Glutamatergic neuron (in vitro differentiated cells): ENCODE measurements at regions not wholly inside any gene's neighbourhood (a gene's known extent, or its start where the extent isn't known, plus 50 kb on each side); places are given as distances from the start of the nearest gene placed in this dataset.
"Not testable (repeated sequence)": the region's sequence is repeated elsewhere in the genome, so short reads cannot be mapped to it uniquely, and the experiment has no call there.

Experiments used
- DNase-seq: peaks from one replicate; pipeline ENCODE4 v3.0.0; 2022
- H3K27ac Mint-ChIP-seq: one replicate; pipeline ENCODE4 v1.8.0; 2020; ENCODE audit warnings: mild to moderate bottlenecking, mixed read lengths, inconsistent platforms; ENCODE audit not compliant: unreplicated experiment
- H3K27me3 Mint-ChIP-seq: one replicate; pipeline ENCODE4 v1.8.0; 2020; ENCODE audit warnings: mild to moderate bottlenecking, moderate library complexity, mixed read lengths, inconsistent platforms; ENCODE audit not compliant: unreplicated experiment
- H3K36me3 Mint-ChIP-seq: one replicate; pipeline ENCODE4 v1.8.0; 2020; ENCODE audit warnings: mild to moderate bottlenecking, mixed read lengths, inconsistent platforms; ENCODE audit not compliant: unreplicated experiment
- H3K4me1 Mint-ChIP-seq: one replicate; pipeline ENCODE4 v1.8.0; 2020; ENCODE audit warnings: mild to moderate bottlenecking, low read depth, mixed read lengths, inconsistent platforms; ENCODE audit not compliant: unreplicated experiment
- H3K4me3 Mint-ChIP-seq: one replicate; pipeline ENCODE4 v1.8.0; 2020; ENCODE audit warnings: mild to moderate bottlenecking, mixed read lengths, inconsistent platforms; ENCODE audit not compliant: unreplicated experiment
- H3K9me3 Mint-ChIP-seq: one replicate; pipeline ENCODE4 v1.8.0; 2020; ENCODE audit warnings: mild to moderate bottlenecking, moderate library complexity, mixed read lengths, inconsistent platforms; ENCODE audit not compliant: unreplicated experiment
- TF ChIP-seq, protein P1 (sequence below): fragments of 200-600 bp; sonication (generic); IDR thresholded peaks from one replicate; pipeline ENCODE4 v1.5.0; 2021; ENCODE audit not compliant: partially characterized antibody, unreplicated experiment

DNA sequence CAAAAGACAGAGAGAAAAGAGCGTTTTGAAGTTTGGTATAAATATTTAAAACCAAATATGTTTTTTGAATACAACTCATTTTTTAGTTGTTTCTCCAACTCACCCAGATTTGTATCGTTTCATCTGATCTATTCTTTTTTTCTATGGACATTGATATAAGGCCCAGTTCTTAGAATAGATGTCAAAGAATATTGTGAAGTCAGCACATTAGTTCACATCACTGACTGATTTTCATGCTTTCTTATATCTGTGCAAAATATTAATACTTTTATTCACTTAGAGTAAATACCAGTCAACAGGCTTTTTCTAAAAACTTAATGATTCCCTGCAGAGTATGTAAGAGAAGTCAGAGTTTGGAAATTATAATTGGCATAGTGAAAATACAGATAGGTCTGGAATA lies 254.4 kb upstream of the PTPRD start:
- TF ChIP-seq, protein P1, sequence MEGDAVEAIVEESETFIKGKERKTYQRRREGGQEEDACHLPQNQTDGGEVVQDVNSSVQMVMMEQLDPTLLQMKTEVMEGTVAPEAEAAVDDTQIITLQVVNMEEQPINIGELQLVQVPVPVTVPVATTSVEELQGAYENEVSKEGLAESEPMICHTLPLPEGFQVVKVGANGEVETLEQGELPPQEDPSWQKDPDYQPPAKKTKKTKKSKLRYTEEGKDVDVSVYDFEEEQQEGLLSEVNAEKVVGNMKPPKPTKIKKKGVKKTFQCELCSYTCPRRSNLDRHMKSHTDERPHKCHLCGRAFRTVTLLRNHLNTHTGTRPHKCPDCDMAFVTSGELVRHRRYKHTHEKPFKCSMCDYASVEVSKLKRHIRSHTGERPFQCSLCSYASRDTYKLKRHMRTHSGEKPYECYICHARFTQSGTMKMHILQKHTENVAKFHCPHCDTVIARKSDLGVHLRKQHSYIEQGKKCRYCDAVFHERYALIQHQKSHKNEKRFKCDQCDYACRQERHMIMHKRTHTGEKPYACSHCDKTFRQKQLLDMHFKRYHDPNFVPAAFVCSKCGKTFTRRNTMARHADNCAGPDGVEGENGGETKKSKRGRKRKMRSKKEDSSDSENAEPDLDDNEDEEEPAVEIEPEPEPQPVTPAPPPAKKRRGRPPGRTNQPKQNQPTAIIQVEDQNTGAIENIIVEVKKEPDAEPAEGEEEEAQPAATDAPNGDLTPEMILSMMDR: no peak
- DNase-seq: no peak
- Mint-ChIP-seq H3K9me3 (peaks cover 3% of the 10 kb centered on the region), H3K4me3 (no peak overlapping the region), H3K36me3 (no peaks in the 10 kb centered on the region), H3K27me3 (peaks cover 2% of the 10 kb centered on the region), H3K4me1 (no peaks in the 10 kb centered on the region), H3K27ac (no peak overlapping the region)

DNA sequence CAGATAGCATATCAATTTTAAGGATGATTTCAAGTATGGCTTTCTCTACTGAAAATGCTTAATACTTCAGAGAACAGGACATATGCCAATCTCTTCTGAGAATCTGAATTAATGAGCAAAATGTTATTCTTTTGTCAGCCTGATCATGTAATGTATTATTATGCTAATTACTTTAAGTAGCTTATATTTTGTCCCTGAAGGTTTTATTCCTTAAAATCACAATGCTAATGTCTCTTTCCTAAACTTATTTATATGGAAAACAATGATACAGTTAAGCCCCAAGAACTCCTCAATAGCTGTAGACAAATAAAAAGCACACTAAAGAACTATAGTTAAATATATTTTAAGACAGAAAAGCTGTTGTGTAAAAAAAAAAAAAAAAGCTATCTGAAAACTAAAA lies 256.9 kb upstream of the PTPRD start:
- no peak for DNase-seq
- Mint-ChIP-seq H3K27ac (no peak overlapping the region), H3K4me3 (no peak overlapping the region), H3K9me3 (peaks cover 7% of the 10 kb centered on the region), H3K4me1 (no peaks in the 10 kb centered on the region), H3K27me3 (peaks cover 2% of the 10 kb centered on the region), H3K36me3 (peaks cover 11% of the 10 kb centered on the region)
- TF ChIP-seq, protein P1: no peak

DNA sequence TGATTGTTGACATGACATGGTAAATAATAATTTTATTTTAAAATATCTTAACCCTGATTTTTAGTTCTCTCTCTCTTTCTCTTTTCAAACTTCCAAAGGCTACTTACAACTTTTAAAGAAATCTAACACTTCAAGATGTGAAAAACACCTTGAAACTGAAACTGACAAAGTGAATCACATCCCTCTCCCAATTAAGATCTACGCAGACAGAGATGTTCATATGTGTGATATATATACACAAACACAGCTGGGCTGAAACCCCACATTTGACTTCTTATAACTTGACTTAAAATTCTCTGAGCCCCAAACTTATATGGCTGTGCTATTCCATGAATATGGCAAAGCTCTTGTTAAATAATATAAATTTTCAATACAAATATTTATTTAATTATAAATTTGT lies 261.2 kb upstream of the PTPRD start:
- no peak overlapping the region for H3K27ac Mint-ChIP-seq
- DNase-seq: no peak
- peaks cover 4% of the 10 kb centered on the region for H3K9me3 Mint-ChIP-seq
- H3K4me3 Mint-ChIP-seq: no peak overlapping the region
- H3K27me3 Mint-ChIP-seq: peaks cover 2% of the 10 kb centered on the region
- TF ChIP-seq, protein P1: no peak
- no peaks in the 10 kb centered on the region for H3K4me1 Mint-ChIP-seq
- H3K36me3 Mint-ChIP-seq: peaks cover 11% of the 10 kb centered on the region

DNA sequence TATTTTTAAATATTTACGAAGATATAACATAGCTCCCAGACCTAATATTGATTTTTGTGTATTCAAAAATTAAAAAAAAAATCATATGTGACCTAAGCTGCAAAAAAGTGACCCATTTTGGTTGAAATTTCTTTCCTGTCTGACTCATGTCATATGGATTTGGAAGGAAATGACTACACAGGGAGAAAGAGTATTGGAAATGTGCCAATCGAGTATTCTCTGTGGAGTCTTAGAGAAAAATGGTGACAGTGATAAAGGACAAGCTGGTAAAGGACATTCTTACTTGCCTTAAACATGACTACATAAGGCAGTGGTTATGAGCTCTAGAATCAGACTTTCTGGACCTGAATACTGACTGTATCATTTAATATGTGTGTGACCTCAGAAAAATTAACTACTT lies 262.9 kb upstream of the PTPRD start:
- Mint-ChIP-seq H3K36me3 (peaks cover 11% of the 10 kb centered on the region), H3K27me3 (no peaks in the 10 kb centered on the region), H3K27ac (no peak overlapping the region), H3K4me1 (no peaks in the 10 kb centered on the region), H3K4me3 (no peak overlapping the region), H3K9me3 (peaks cover 4% of the 10 kb centered on the region)
- TF ChIP-seq, protein P1: no peak
- DNase-seq: no peak

DNA sequence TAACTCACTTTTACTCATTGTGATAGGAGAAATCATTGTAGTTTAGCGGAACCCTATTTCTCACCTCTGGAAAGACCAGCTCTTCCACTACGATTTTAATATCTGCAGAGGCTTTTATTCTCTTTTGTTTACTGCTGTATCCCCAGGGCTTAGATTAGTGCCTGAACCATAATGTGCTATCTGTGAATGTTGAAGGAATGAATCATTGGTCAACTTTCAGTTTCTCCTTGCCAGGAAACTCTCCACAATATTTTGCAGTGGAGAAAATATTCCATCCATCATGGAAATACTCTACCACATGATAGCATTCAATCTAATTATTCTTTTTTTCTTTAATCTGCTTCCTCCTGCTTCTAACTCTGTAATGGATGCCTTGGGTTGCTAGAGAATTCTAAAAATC lies 263.5 kb upstream of the PTPRD start:
- H3K4me1 Mint-ChIP-seq: no peaks in the 10 kb centered on the region
- peaks cover 11% of the 10 kb centered on the region for H3K36me3 Mint-ChIP-seq
- TF ChIP-seq, protein P1: no peak
- no peak overlapping the region for H3K4me3 Mint-ChIP-seq
- no peaks in the 10 kb centered on the region for H3K27me3 Mint-ChIP-seq
- H3K9me3 Mint-ChIP-seq: peaks cover 4% of the 10 kb centered on the region
- no peak for DNase-seq
- no peak overlapping the region for H3K27ac Mint-ChIP-seq

DNA sequence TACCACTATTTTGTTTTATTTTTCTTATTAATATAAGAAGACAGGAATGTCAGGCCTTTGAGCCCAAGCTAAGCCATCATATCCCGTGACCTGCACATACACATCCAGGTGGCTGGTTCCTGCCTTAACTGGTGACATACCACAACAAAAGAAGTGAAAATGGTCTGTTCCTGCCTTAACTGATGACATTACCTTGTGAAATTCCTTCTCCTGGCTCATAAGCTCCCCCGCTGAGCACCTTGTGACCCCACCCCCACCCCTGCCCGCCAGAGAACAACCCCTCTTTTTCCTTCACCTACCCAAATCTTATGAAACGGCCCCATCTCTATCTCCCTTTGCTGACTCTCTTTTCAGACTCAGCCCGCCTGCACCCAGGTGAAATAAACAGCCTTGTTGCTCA lies 277.5 kb upstream of the PTPRD start:
- not testable (repeated sequence) for H3K27me3 Mint-ChIP-seq, H3K4me1 Mint-ChIP-seq, DNase-seq, H3K9me3 Mint-ChIP-seq, H3K4me3 Mint-ChIP-seq, H3K27ac Mint-ChIP-seq
- H3K36me3 Mint-ChIP-seq: peaks cover 14% of the 10 kb centered on the region
